ENCODE measurements at regions not wholly inside any gene's neighbourhood (a gene's known extent, or its start where the extent isn't known, plus 50 kb on each side); places are given as distances from the start of the nearest gene placed in this dataset.
"Not testable (repeated sequence)": the region's sequence is repeated elsewhere in the genome, so short reads cannot be mapped to it uniquely, and the experiment has no call there.

- DNase-seq (ENCODE audit: low spot score) (peak; percentile 26), ATAC-seq (no peak)
Observed at GRCh38 chr2:236632295-236633218, 62.9 kb downstream of the ACKR3 start.

GRCh38 chr2:236633219-236633570 lies 63.6 kb downstream of the ACKR3 start:
- ATAC-seq (no peak), DNase-seq (ENCODE audit: low spot score) (peak; percentile 14)

- no peak for ATAC-seq
- DNase-seq (ENCODE audit: low spot score): peak; percentile 29
Observed at GRCh38 chr2:236633775-236634560, 64.3 kb downstream of the ACKR3 start.

- ATAC-seq: no peak
- DNase-seq (ENCODE audit: low spot score): peak; percentile 36
Observed at GRCh38 chr2:236636261-236636660, 66.6 kb downstream of the ACKR3 start.

GRCh38 chr2:236636714-236637470 lies 67.3 kb downstream of the ACKR3 start:
- peak; percentile 15 for DNase-seq (ENCODE audit: low spot score)

GRCh38 chr2:236637686-236638569 lies 68.3 kb downstream of the ACKR3 start:
- ATAC-seq (no peak), DNase-seq (ENCODE audit: low spot score) (peak; percentile 18)

More at GRCh38 chr2:236636714-236637470, 67.3 kb downstream of the ACKR3 start:
- ATAC-seq: no peak

GRCh38 chr2:236638707-236639106 lies 69.1 kb downstream of the ACKR3 start:
- ATAC-seq: no peak
- DNase-seq (ENCODE audit: low spot score): peak; percentile 33

- ATAC-seq (no peak), DNase-seq (ENCODE audit: low spot score) (peak; percentile 7)
Observed at GRCh38 chr2:236639461-236640235, 70.0 kb downstream of the ACKR3 start.

- ATAC-seq: no peak
- no peak for DNase-seq (ENCODE audit: low spot score)
Observed at GRCh38 chr2:236641051-236641726, 71.6 kb downstream of the ACKR3 start.

- no peak for ATAC-seq
- DNase-seq (ENCODE audit: low spot score): peak; percentile 7
Observed at GRCh38 chr2:236642125-236642524, 72.5 kb downstream of the ACKR3 start.

- ATAC-seq (peak; percentile 13), DNase-seq (ENCODE audit: low spot score) (peak; percentile 37)
Observed at GRCh38 chr2:236642584-236643291, 73.1 kb downstream of the ACKR3 start.

- no peak for ATAC-seq
- peak; percentile 12 for DNase-seq (ENCODE audit: low spot score)
Observed at GRCh38 chr2:236643480-236643879, 73.9 kb downstream of the ACKR3 start.

- no peak for ATAC-seq
Observed at GRCh38 chr2:236644067-236644466, 74.4 kb downstream of the ACKR3 start.

GRCh38 chr2:236644502-236644911 lies 74.9 kb downstream of the ACKR3 start:
- ATAC-seq (no peak), DNase-seq (ENCODE audit: low spot score) (peak; percentile 15)

More at GRCh38 chr2:236644067-236644466, 74.4 kb downstream of the ACKR3 start:
- peak; percentile 1 for DNase-seq (ENCODE audit: low spot score)

GRCh38 chr2:236645141-236645540 lies 75.5 kb downstream of the ACKR3 start:
- ATAC-seq: not testable (repeated sequence)
- peak; percentile 7 for DNase-seq (ENCODE audit: low spot score)

- DNase-seq (ENCODE audit: low spot score) (peak; percentile 12), ATAC-seq (no peak)
Observed at GRCh38 chr2:236646441-236646840, 76.8 kb downstream of the ACKR3 start.

GRCh38 chr2:236646871-236647270 lies 77.2 kb downstream of the ACKR3 start:
- DNase-seq (ENCODE audit: low spot score): peak; percentile 4
- no peak for ATAC-seq

- ATAC-seq: no peak
- no peak for DNase-seq (ENCODE audit: low spot score)
Observed at GRCh38 chr2:236647621-236648020, 78.0 kb downstream of the ACKR3 start.

All from left lobe of liver (tissue), 2 donors.